ENCODE measurements at regions not wholly inside any gene's neighbourhood (a gene's known extent, or its start where the extent isn't known, plus 50 kb on each side); places are given as distances from the start of the nearest gene placed in this dataset.
"Not testable (repeated sequence)": the region's sequence is repeated elsewhere in the genome, so short reads cannot be mapped to it uniquely, and the experiment has no call there.

DNA sequence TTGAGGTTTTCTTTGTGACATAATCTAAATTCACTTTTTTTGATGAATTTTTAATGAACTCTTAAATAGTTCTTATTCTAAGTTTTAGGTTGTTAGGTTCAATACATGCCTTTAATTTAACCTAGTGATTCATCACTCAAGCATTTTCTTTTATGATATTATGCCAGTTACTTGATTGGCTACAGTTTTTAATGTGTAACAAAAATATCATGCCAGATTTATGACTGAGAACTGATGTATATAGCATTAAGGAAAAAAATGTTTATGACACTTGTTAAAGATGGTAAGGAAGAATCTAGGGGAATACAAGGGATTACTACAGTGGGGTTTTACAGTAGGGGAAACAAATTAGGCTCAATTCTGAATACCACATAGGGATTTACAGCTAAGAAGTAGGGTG, 103.1 kb downstream of the VGLL3 start:
- DNase-seq, result peak; percentile 8

DNA sequence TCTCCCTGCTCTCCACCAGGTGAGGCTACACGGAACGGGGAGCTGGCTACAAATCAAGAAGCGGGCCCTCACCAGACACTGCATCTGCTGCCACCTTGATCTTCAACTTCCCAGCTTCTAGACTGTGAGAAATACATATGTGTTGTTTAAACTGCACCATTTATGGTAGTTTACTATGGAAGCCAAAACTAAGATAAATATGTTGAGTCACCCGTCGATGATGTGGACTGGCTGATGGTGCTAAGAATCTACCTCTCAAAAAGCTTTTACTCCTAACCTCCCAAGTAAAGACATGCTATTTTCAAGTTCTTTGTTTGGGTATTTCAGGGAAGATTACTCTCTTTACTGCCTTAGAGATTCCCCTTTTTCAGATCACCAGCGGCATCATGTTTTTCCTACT, 110.9 kb downstream of the VGLL3 start:
- no peak for DNase-seq

DNA sequence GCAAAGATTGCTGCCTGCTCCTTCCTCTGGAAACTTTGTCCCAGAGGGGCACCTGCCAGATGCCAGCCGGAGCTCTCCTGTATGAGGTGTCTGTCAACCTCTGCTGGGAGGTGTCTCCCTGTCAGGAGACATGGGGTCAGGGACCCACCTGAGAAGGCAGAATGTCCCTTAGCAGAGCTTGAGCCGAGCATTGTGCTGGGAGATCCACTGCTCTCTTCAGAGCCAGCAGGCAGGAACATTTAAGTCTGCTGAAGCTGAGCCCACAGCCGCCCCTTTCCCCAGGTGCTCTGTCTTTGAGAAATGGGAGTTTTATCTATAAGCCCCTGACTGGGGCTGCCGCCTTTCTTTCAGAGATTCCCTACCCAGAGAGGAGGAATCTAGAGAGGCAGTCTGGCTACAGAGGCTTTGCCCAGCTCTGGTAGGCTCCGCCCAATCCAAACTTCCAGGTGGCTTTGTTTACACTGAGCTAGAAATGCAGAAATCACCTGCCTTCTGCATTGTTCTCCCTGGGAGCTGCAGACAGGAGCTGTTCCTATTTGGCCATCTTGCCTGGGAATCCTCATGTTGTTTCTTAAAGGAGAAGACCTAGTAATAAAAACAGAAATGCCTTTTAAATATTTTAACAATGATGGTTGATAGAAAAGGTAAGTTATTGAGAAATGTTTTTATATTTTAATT, 114.3 kb downstream of the VGLL3 start:
- not testable (repeated sequence) for DNase-seq

DNA sequence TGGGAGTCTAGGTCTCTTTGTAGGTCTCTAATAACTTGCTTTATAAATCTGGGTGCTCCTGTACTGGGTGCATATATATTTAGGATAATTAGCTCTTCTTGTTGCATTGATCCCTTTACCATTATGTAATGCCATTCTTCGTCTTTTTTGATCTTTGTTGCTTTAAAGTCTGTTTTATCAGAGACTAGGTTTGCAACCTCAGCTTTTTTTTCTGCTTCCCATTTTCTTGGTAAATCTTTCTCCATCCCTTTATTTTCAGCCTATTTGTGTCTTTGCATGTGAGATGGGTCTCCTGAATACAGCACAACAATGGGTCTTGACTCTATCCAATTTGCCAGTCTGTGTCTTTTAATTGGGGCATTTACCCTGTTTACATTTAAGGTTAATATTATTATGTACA, 116.2 kb downstream of the VGLL3 start:
- DNase-seq, result not testable (repeated sequence)

DNA sequence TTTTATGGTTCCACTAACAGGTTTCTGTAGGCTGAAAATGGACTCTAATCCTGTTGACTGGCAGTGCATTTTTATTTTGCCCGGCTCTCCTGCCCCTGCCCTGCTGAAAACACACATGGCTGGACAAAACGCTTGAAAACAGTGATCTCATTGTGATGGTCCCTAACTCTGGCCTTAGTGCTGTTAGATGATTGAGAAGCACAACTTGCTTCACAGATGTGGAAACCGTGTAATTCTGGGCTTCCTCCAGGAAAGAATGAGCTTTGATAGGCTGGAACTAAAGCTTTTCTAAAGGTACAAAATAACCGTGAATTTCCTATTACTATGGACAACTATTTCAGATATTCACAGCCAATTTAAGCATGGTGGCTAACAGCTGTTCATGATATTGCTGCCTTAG, 121.4 kb downstream of the VGLL3 start:
- no peak for DNase-seq

DNA sequence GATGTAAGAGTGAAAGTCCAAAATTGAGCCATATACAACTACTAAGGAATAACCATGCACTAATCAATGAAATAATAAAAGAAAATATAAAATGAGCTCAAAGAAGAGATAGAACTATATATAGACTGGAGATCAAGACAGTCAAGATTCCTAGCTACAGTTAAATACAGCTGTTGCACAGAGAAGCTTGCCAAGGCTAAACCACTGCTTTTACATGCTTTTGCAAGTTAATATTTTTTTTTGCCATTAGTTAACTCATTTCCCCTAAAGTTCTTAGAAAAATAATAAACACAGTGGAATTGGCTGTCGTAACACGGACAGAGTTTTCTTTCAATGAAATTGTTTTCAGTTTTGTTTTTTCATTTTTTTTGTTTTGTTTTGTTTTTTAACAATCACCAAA, 123.0 kb downstream of the VGLL3 start:
- DNase-seq, result no peak

DNA sequence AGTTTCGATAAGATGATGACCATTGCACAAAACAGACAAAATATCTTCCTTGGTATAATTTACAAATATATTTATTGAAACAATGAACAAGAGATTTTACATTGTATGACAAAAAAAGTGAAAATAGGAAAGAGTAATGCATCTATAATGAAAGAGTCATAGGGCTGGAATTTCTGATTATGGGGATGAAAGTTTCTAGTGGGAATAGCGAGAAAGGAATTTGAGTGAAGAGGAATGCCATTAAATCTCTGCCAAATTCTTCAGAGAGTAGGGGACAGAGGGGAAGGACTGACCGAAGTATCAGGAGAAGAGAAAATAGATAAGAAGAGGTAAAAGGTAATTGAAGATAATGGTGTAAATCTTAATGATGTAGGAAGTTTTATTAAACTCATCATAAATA, 125.4 kb downstream of the VGLL3 start:
- peak; percentile 27 for DNase-seq

DNA sequence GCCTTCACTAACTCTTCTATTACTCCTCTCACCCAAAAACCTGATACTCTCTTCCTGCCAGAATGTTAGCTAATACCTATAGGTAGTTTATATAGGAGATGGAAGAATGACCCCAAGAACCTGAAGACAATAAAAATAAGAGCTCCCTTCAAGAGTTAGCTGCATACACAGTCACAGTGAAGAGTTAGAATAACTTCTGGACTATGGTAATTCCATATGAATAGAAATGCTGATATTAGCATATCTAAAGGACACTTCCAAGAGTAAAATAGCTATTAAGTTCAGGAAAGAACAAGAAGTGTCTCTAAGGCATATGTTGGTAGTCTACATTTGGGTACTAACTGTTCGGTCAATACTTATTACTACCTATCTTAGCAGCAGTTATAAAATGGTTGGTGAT, 134.2 kb downstream of the VGLL3 start:
- no peak for DNase-seq

DNA sequence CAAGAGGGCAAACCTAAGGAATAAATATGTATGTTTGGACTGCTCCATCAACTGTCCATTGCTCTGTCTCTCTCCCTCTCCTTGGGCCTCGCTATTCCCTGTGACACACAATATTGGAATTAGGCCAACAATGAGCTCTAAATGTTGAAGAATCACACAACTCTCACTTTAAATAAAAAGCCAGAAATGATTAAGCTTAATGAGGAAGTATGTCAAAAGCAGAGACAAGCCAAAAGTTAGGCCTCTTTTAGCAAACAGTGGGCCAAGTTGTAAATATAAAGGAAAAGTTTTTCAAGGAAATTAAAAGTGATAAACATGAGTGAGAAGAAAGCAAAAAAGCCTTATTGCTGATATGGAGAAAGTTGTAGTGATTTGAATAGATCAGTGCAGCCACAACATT, 141.0 kb downstream of the VGLL3 start:
- DNase-seq, result no peak

DNA sequence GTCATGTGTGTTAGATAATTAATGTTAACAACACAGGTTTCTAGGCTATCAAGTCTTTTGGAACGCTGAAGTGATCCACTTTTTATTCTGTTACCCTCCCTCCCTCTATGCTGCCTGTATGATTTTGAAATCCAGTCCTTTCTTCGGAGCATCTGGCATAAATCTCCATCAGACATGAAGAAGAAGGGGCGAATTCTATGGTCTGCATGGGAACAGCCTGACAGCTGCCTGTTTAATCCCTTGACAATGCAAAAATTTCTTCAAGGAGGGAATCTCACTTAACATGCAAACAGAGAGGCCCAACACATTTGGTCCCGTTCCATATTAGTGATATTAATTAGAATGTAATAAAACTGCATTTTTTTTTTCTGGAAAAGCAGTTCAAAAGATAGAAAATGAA, 145.2 kb downstream of the VGLL3 start:
- no peak for DNase-seq

DNA sequence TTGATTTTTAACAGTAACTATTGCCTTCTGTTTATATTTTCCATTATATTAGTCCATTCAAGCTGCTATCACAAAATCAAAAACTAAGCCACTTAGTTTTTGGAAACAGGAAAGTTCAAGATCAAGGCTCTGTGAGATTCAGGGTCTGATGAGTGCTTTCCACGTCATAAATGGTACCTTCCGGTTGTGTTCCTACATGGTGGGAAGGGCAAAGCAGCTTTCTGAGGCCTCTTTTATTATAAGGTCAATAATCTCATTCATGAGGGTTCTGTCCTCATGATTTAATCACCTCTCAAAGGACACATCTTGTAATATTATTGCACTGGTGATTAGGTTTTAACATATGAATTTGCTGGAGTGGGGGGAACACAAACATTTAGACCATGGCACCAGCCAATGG, 152.0 kb downstream of the VGLL3 start:
- no peak for DNase-seq

DNA sequence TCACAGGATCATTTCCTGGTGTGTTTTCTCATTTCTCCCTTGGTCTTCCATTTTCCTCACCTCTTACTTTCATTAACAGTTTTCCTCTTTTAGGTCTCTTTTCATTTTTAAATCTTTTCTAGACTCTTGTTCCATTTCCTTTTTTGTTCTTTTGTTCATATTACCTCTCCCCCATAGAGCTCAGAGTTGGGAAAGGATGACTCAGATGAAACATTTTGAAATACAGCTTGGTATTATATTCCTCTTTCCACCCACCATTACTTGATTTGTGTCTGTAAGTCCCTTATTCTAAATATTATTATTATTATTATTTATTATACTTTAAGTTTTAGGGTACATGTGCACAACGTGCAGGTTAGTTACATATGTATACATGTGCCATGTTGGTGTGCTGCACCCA, 153.1 kb downstream of the VGLL3 start:
- DNase-seq, result peak; percentile 29

DNA sequence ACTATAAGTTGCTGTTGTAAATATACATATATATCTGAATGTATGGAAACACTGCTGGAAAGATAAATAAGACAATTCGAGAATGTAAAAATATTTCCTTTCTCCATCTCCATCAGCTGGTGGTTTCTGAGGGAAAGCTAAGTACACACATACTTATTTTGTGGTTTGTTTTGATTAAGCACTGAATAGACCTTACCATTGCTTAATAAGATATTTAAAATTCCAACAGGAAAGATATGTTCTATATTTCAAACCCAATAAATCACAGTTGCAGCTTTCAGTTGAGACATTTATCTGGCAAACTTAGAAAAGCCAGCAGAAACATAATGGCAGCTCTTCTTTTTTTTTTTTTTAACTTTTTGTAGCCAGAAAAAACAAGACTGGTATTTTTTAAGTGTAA, 160.4 kb downstream of the VGLL3 start:
- DNase-seq, result peak; percentile 10

DNA sequence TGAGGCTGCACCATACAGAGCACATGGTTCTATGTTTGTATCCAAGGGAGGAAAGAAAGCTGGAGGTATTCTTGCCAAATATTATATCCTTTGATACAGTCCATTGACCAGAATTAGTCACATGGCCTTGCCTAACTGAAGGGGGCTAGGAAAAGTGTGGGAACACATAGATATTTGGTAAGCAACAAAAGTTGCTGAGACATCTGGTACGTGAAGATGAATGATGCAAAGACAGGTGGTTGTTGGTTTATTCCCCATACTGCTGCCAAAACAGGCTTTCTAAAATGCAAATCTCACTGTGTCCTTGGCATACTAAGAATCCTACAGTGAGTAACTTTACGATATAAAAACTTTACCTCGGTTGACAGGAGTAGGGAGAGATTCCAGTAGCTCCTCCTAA, 162.2 kb downstream of the VGLL3 start:
- no peak for DNase-seq

DNA sequence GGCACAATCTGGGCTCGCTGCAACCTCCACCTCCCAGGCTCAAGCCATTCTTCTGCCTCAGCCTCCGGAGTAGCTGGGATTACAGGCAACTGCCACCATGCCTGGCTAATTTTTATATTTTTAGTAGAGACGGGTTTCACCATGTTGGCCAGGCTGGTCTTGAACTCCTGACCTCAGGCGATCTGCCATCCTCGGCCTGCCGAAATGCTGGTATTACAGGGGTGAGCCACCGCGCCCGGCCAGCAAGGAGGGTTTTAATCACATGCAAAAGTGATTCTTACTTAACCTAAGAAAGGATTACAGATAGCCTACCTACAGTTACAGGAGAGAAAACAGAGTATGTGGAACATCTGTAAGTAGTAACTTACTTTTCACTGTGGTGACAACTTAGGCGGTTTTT, 163.4 kb downstream of the VGLL3 start:
- DNase-seq, result not testable (repeated sequence)

DNA sequence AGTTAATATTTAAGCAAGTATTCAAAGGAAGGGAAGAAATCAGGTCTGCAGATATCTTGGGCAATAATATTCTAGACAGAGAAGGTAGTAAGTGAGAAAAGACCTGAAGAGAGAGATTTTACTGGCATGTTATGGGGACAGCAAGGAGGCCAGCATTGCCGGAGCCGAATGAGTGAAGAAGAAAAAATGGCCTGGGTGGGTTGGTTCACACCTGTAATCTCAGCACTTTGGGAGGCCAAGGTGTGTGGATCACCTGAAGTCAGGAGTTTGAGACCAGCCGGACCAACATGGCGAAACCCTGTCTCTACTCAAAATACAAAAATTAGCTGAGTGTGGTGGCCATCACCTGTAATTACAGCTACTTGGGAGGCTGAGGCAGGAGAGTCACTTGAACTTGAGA, 164.7 kb downstream of the VGLL3 start:
- DNase-seq, result no peak

DNA sequence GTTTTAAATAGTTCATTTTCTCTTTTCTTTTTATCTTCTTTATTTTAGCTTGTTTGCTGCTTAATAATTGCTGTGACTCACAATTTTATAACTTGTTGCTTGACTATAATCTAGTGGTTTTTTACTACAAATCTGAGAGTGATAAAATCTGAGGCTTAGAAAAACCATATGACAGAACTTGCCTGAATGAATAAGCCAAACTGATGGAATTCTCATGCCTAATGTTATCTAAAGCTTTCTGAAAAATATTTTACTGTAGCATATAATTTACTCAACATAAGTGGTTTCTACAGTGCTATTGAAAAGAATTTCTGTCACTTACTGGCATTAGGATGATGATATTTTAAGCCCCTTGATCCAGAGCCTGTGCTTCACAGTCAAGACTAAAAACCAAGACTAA, 175.1 kb downstream of the VGLL3 start:
- no peak for DNase-seq

DNA sequence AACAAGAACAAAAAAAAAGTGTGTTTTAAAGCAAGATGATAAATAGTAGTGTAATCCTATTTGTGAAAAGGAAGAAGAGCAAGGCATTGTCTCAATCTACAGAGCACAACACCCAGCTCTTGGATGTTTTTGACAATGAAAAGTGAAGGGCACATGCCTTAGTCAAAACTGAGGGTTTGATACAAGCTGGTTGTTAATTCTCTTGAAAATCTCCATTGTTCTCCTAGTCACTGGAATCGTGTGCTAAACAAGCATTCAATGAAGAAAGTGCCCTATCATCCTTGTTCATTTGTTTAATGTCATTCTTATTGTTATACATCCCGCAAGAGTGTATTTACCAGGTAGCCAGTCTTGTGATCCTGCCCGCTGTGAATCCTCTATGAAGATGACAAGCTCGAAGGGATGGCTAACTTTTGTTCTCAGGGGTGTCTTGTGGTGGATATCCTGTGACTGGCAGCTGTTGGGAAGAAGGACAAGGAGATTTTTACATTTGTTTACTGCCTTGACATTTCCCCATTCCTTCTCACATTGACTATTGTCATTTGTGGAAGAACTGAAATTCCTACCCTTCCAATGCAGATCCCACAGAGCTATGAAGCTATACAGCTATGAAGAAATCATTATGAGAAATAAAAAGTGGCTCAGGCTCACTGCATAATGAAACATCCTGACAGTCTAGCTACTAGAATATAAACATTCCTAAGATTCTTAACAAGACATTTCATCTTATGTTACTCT, 175.9 kb downstream of the VGLL3 start:
- peak; percentile 49 for DNase-seq

DNA sequence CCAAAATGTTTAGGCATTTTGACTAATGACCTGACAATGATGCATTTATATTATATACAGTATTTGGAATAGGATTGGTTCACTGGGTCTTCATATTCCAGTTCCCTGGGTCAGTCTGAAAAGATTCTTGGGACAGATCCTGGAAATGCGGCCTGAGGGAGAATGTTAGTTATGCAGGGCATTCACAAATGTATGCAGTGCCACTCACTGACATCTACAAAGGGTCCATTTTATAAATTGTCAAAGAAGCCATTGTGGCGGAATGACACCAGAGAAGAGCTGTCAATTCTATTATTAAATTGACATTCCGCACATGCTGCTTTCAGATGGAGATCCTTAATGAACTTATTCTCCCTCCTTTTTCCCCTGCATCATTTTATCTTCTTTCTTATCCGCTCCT, 176.6 kb downstream of the VGLL3 start:
- DNase-seq, result no peak

DNA sequence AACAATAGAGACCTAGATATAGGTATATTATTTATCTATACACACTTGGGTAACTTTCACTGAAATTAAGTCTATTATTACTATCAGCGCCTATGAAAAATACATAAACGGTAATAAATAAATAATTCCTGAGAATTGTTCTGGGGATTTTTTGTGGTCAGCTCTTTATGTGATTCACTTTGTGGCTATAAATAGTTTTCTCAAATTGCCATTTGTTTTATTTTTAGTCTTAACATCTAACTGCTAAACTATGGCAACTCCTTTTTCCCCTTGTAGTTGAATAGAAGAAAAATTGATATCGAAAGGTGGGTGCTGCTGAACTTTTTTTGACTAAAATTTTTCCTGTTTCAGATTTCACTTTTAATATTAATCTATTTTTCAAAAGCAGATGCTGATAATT, 189.0 kb downstream of the VGLL3 start:
- peak; percentile 38 for DNase-seq

DNA sequence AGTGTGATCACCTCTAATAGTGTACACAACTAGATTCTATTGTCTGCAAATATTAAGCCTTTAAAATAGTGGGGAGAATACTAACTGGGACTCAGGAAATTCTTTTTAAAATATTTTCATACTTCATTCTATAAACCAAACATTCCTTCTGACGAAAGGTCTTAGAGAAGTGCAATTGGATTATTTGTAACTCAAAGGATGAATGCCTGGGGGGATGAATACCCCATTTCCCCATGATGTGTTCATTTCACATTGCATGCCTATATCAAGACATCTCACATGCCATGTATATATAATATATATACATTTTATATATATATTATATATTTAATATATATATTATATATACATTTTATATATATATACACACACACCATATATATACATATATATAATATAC, 189.9 kb downstream of the VGLL3 start:
- no peak for DNase-seq

DNA sequence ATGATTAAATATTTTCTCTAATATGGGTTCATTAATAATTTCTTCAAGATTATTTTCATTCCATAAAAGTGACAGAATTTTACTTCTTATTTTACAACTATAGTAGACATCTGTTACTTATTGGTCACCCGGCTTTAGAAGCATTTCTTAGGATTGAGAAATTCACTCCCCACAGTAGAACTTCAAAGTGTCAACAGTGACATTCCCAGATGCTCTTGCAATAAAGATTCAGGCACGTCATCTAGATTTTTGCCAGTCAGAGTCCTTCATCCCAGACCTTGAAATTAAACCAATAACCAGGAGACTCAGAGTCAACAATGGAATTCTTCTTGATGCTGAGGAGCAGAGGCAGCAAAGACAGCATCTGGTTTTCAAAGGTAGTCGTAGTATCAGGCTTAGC, 190.8 kb downstream of the VGLL3 start:
- no peak for DNase-seq

DNA sequence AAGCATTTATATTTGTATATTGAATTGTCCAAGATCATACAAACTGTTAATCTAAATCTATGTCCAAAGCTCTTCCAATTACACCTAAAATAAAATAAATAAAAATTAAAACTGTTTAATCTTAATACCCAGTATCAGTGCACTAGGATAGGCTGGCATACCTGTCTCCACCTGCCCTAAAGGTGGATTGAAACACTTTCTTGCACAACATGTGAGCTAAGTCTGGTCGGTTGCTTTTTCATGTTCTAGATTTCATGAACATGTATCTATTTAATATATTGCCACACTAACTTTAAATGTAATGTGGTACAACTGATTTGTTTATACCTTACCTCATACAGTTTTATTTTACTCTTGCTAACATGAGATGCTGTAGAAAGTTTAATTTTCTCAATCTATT, 193.0 kb downstream of the VGLL3 start:
- DNase-seq, result no peak

DNA sequence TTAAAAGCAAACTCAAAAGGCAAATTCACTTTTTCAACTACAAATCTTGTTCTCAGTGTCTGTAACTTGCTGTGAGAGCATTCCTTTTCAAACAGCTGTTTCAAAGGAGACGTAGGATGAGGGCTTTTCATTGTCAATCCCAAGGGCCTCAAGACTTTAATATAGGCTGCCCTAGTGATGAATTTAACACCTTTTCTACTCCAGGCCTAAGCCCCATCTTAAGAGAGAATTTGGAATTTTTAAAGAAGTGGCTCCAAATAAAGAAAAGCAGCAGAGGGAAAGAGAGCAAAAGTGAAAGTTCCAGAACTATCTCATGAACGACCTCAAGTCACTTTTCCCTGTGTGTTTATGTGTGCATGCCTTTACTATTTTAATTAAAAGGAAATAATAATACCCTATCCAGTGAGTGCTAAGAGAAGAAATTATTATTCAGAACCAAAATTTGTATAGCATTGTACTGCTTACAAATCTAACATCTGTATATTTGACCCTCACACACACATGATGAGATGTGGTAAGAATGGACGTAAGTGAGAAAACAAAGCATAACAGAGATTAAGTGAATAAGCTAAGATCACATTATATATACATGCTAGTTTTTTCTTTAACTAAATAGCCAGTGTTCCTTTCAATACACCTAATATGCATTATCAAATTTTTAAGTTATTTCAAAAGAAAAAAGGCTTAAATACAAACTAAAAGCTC, 196.4 kb downstream of the VGLL3 start:
- DNase-seq, result peak; percentile 52
